Endothelial cell of umbilical vein (primary cell): ENCODE measurements at regions not wholly inside any gene's neighbourhood (a gene's known extent, or its start where the extent isn't known, plus 50 kb on each side); places are given as distances from the start of the nearest gene placed in this dataset.

Experiments
- BruUV-seq: library from RNA; stranded (reverse); fragments of 400-500 nt; replicated peaks from 2 replicates; lab custom pipeline; 2021; lab: Mats Ljungman, UMichigan
- CTCF ChIA-PET: fragments of 300-600, 350-600 bp; sonication (Branson Sonifier 250); formaldehyde crosslinking; loops from one replicate; lab custom pipeline; 2021; ENCODE audit warnings: antibody characterized with exemption, inconsistent platforms; lab: Charles Lee
- POLR2A ChIA-PET: fragments of 300-600, 350-600 bp; sonication (Branson Sonifier 250); formaldehyde crosslinking; loops from one replicate; lab custom pipeline; 2021; ENCODE audit warnings: antibody characterized with exemption, inconsistent platforms; lab: Charles Lee
- DNase-seq: peaks from one replicate; pipeline ENCODE4 v3.0.0-alpha.2; 2011; ENCODE audit warnings: low read depth, low spot score
- FAIRE-seq: peaks from 2 replicates; lab custom pipeline; 2011; peaks lifted over from hg19 to GRCh38; lab: Jason Lieb, UNC
- H2AFZ ChIP-seq: 2 replicates; pipeline ENCODE4 v1.6.0; 2012; ENCODE audit warnings: low read depth, low read length, control low read depth, inconsistent platforms
- H3K27ac ChIP-seq: 2 replicates; pipeline ENCODE4 v1.5.1; 2011; ENCODE audit warnings: low read depth, mild to moderate bottlenecking, control low read depth, low read length, moderate library complexity; ENCODE audit not compliant: insufficient read depth
- H3K27me3 ChIP-seq, 2 experiments: 2 replicates each; pipeline versions ENCODE4 v1.6.0 to v1.6.1; 2011; ENCODE audit warnings: low read length in 2 of 2, mixed read lengths in 1 of 2; ENCODE audit not compliant: control insufficient read depth in 2 of 2, insufficient read depth in 2 of 2
- H3K36me3 ChIP-seq, 2 experiments: 2 replicates in 1 of 2; 3 replicates in 1 of 2; pipeline ENCODE4 v1.5.1; 2011; ENCODE audit warnings: low read length in 2 of 2, mild to moderate bottlenecking in 1 of 2, moderate library complexity in 1 of 2; ENCODE audit not compliant: control insufficient read depth in 2 of 2, insufficient read depth in 2 of 2; ENCODE audit errors: extremely low read depth in 1 of 2
- H3K4me1 ChIP-seq: 3 replicates; pipeline ENCODE4 v1.5.1; 2011; ENCODE audit warnings: mild to moderate bottlenecking, low read length; ENCODE audit not compliant: control insufficient read depth, insufficient read depth; ENCODE audit errors: extremely low read depth
- H3K4me2 ChIP-seq: 2 replicates; pipeline ENCODE4 v1.6.1; 2011; ENCODE audit warnings: low read length, control low read depth, mixed read lengths; ENCODE audit not compliant: insufficient read depth
- H3K4me3 ChIP-seq, 3 experiments: fragments of 200-600 bp in 1 of 3; sonication (generic), shearing (Covaris generic) in 1 of 3; replicated peaks in 1 of 3; 2 replicates each; pipeline ENCODE4 v1.5.1; 2011 to 2016; ENCODE audit warnings: control low read depth in 3 of 3, low read length in 3 of 3, mild to moderate bottlenecking in 2 of 3, inconsistent platforms in 1 of 3, low read depth in 1 of 3, moderate library complexity in 1 of 3; ENCODE audit not compliant: insufficient read depth in 1 of 3
- H3K79me2 ChIP-seq: 2 replicates; pipeline ENCODE4 v1.6.0; 2012; ENCODE audit warnings: low read length, inconsistent platforms; ENCODE audit not compliant: control insufficient read depth, insufficient read depth
- H3K9ac ChIP-seq: replicated peaks from 2 replicates; pipeline ENCODE3; 2011; ENCODE audit warnings: low read length, control low read depth; ENCODE audit not compliant: insufficient read depth; ENCODE audit errors: extremely low read depth
- H3K9me1 ChIP-seq: replicated peaks from 3 replicates; pipeline ENCODE4 v1.6.0; 2011; ENCODE audit warnings: mild to moderate bottlenecking, low read length; ENCODE audit not compliant: control insufficient read depth, insufficient read depth; ENCODE audit errors: extremely low read depth
- H3K9me3 ChIP-seq: replicated peaks from 2 replicates; pipeline ENCODE4 v1.5.1; 2012; ENCODE audit warnings: low read length, inconsistent platforms; ENCODE audit not compliant: control insufficient read depth, insufficient read depth
- H4K20me1 ChIP-seq: replicated peaks from 2 replicates; pipeline ENCODE3; 2011; ENCODE audit warnings: mild to moderate bottlenecking, low read length; ENCODE audit not compliant: control insufficient read depth, insufficient read depth; ENCODE audit errors: extremely low read depth
- CTCF ChIP-seq, 2 donors: IDR thresholded peaks; 1 replicate in 1 of 2; 2 replicates in 1 of 2; pipeline ENCODE4 v1.5.1; 2011; ENCODE audit warnings: low read length in 2 of 2, mild to moderate bottlenecking in 2 of 2, moderate library complexity in 2 of 2, control low read depth in 1 of 2, inconsistent platforms in 1 of 2, low read depth in 1 of 2; ENCODE audit not compliant: insufficient read depth in 1 of 2; ENCODE audit errors: extremely low read depth in 1 of 2
- EZH2 ChIP-seq: IDR thresholded peaks from 2 replicates; pipeline ENCODE4 v1.6.1; 2012; ENCODE audit warnings: borderline replicate concordance, low read depth, mild to moderate bottlenecking, moderate library complexity, low read length, inconsistent platforms; ENCODE audit not compliant: severe bottlenecking
- FOS ChIP-seq: IDR thresholded peaks from 2 replicates; pipeline ENCODE4 v1.6.1; 2011; ENCODE audit warnings: mild to moderate bottlenecking, low read length, moderate library complexity, borderline replicate concordance; ENCODE audit not compliant: insufficient read depth
- GATA2 ChIP-seq: IDR thresholded peaks from 2 replicates; pipeline ENCODE4 v1.7.0; 2011; ENCODE audit warnings: low read depth, mild to moderate bottlenecking, moderate library complexity, mixed read lengths, low read length; ENCODE audit not compliant: insufficient read length, insufficient read depth
- JUN ChIP-seq: IDR thresholded peaks from 2 replicates; pipeline ENCODE4 v1.6.1; 2011; ENCODE audit warnings: borderline replicate concordance, low read depth; ENCODE audit not compliant: insufficient read length, insufficient read depth
- MAX ChIP-seq: IDR thresholded peaks from 2 replicates; pipeline ENCODE4 v1.6.1; 2011; ENCODE audit not compliant: insufficient read depth, insufficient read length
- MYC ChIP-seq: IDR thresholded peaks from one replicate; pipeline ENCODE4 v1.6.1; 2011; ENCODE audit warnings: mild to moderate bottlenecking, low read depth, low read length
- POLR2AphosphoS5 ChIP-seq: IDR thresholded peaks from 2 replicates; pipeline ENCODE4 v1.6.1; 2012; ENCODE audit warnings: low read depth, mild to moderate bottlenecking, control low read depth, low read length, moderate library complexity; ENCODE audit not compliant: insufficient read depth
- dilution Hi-C: fragments of 300-500 bp; cut with MboI; formaldehyde crosslinking; loops from one replicate; pipeline ENCODE4 v1.15.0; 2019; ENCODE audit warnings: low sequenced_read_pairs; ENCODE audit not compliant: extremely low pct_ligation_motif_present
- intact Hi-C: fragments of 100-400 bp; cut with micrococcal nuclease; formaldehyde crosslinking; loops from one replicate; pipeline ENCODE4 v1.10.0; 2022

- intact Hi-C loops = no loop called here
- no peaks in the 10 kb centered on the region for H3K9me3 ChIP-seq
- H3K27ac ChIP-seq = no peak overlapping the region
- no peak overlapping the region for H3K4me2 ChIP-seq
- ChIA-PET POLR2A (no interaction called here), CTCF (no interaction called here)
- H4K20me1 ChIP-seq = no peaks in the 10 kb centered on the region
- H3K4me1 ChIP-seq = no peaks in the 10 kb centered on the region
- TF ChIP-seq FOS = no peak
- TF ChIP-seq GATA2 = no peak
- TF ChIP-seq CTCF (IDR thresholded peaks at IDR 0.05; ENCODE audit: extremely low read depth in 1 of 2, insufficient read depth in 1 of 2, low read depth in 1 of 2, low read length in 2 of 2) = no peak
- TF ChIP-seq EZH2 = no peak
- TF ChIP-seq POLR2AphosphoS5 = no peak
- no peak for TF ChIP-seq MYC
- no peak for TF ChIP-seq MAX
- TF ChIP-seq JUN = no peak
- no TSS peak for BruUV-seq
- H3K79me2 ChIP-seq = no peaks in the 10 kb centered on the region
- H3K27me3 ChIP-seq = no peaks in the 10 kb centered on the region
- FAIRE-seq = no peak
- H3K4me3 ChIP-seq = no peak overlapping the region
- DNase-seq = no peak
- dilution Hi-C loops = no loop called here
- no peak overlapping the region for H2AFZ ChIP-seq
- H3K9ac ChIP-seq = no peak overlapping the region
- H3K36me3 ChIP-seq = no peaks in the 10 kb centered on the region
- H3K9me1 ChIP-seq = no peaks in the 10 kb centered on the region
Observed at GRCh38 chr7:124308384-124308783, 275.5 kb upstream of the TMEM229A start.
